Stimulated activated CD4-positive, alpha-beta T cell treated with anti-CD3 and anti-CD28 coated beads, Interleukin-12 subunit alpha, Interleukin-12 subunit beta, amount 100 ng/mL, for 24 hours (primary cell): ENCODE measurements at regions not wholly inside any gene's neighbourhood (a gene's known extent, or its start where the extent isn't known, plus 50 kb on each side); places are given as distances from the start of the nearest gene placed in this dataset.

ENCODE experiments used
- DNase-seq, 2 experiments: peaks; one replicate each; pipeline ENCODE4 v3.0.0-alpha.2; 2020; ENCODE audit warnings: low read depth in 2 of 2

- DNase-seq: no peak
Measured at GRCh38 chr2:59734743-59735142, 818.7 kb downstream of the BCL11A start.

GRCh38 chr2:59733970-59734369 lies 819.5 kb downstream of the BCL11A start:
- DNase-seq: no peak

GRCh38 chr2:59733567-59733930 lies 819.9 kb downstream of the BCL11A start:
- no peak for DNase-seq

GRCh38 chr2:59732871-59733566 lies 820.4 kb downstream of the BCL11A start:
- no peak for DNase-seq

- no peak for DNase-seq
Measured at GRCh38 chr2:59727121-59727590, 826.3 kb downstream of the BCL11A start.

- no peak for DNase-seq
Measured at GRCh38 chr2:59726228-59727120, 827.0 kb downstream of the BCL11A start.

GRCh38 chr2:59724746-59725145 lies 828.7 kb downstream of the BCL11A start:
- no peak for DNase-seq

- DNase-seq: no peak
Measured at GRCh38 chr2:59720296-59720866, 833.1 kb downstream of the BCL11A start.

GRCh38 chr2:59713577-59713976 lies 839.9 kb downstream of the BCL11A start:
- DNase-seq: no peak

- no peak for DNase-seq
Measured at GRCh38 chr2:59711121-59711520, 842.3 kb downstream of the BCL11A start.

GRCh38 chr2:59706729-59707128 lies 846.7 kb downstream of the BCL11A start:
- no peak for DNase-seq

- DNase-seq: no peak
Measured at GRCh38 chr2:59703796-59704195, 849.7 kb downstream of the BCL11A start.

- no peak for DNase-seq
Measured at GRCh38 chr2:59702026-59702425, 851.4 kb downstream of the BCL11A start.

- DNase-seq: no peak
Measured at GRCh38 chr2:59701271-59701994, 852.0 kb downstream of the BCL11A start.

- no peak for DNase-seq
Measured at GRCh38 chr2:59694176-59694575, 859.3 kb downstream of the BCL11A start.

- no peak for DNase-seq
Measured at GRCh38 chr2:59693231-59693959, 860.1 kb downstream of the BCL11A start.

GRCh38 chr2:59691518-59692190 lies 861.8 kb downstream of the BCL11A start:
- DNase-seq: no peak

GRCh38 chr2:59690849-59691248 lies 862.6 kb downstream of the BCL11A start:
- DNase-seq: no peak

- no peak for DNase-seq
Measured at GRCh38 chr2:59684771-59685166, 868.7 kb downstream of the BCL11A start.

- no peak for DNase-seq
Measured at GRCh38 chr2:59684116-59684770, 869.2 kb downstream of the BCL11A start.
